ENCODE measurements at regions not wholly inside any gene's neighbourhood (a gene's known extent, or its start where the extent isn't known, plus 50 kb on each side); places are given as distances from the start of the nearest gene placed in this dataset.

- TF ChIP-seq ETS1 (IDR thresholded peaks at IDR 0.05), result no peak
Observed at GRCh38 chr17:5986644-5987043, 83.5 kb upstream of the WSCD1 start (continued).

- no peak overlapping the region for H3K4me2 ChIP-seq
- no peaks in the 10 kb centered on the region for H4K20me1 ChIP-seq (replicated peaks; ENCODE audit: insufficient read depth)
- H3K27me3 Mint-ChIP-seq (ENCODE audit: insufficient read depth, low read depth, poor library complexity), result peaks cover 5% of the 10 kb centered on the region
- H3K27ac Mint-ChIP-seq, result no peak overlapping the region
- DNase-seq (ENCODE audit: low spot score), result no peak
- no peak for ATAC-seq
- H3F3A ChIP-seq (replicated peaks; ENCODE audit: low read depth), result no peaks in the 10 kb centered on the region
- no peaks in the 10 kb centered on the region for H3K36me3 Mint-ChIP-seq (ENCODE audit: low read depth)
- no peaks in the 10 kb centered on the region for H3K4me1 ChIP-seq (ENCODE audit: insufficient read depth)
- no peaks in the 10 kb centered on the region; the same call in 2 of the 3 replicates for H3K9me3 Mint-ChIP-seq
- H3K36me3 ChIP-seq (ENCODE audit: insufficient read depth), result no peaks in the 10 kb centered on the region
- no peak overlapping the region for H3K27ac ChIP-seq (ENCODE audit: low read depth)
- no peak overlapping the region for H2AFZ ChIP-seq
- H3K79me2 ChIP-seq (replicated peaks; ENCODE audit: insufficient read depth), result no peaks in the 10 kb centered on the region
- H3K4me3 Mint-ChIP-seq, result no peak overlapping the region
- H3K4me3 ChIP-seq, result no peak overlapping the region
- no peaks in the 10 kb centered on the region for H3K4me1 Mint-ChIP-seq
- H3K27me3 ChIP-seq (ENCODE audit: insufficient read depth), result no peaks in the 10 kb centered on the region
- H3K9me2 ChIP-seq (ENCODE audit: insufficient read depth), result no peaks in the 10 kb centered on the region
- TF ChIP-seq ETS1 (IDR thresholded peaks at IDR 0.05), result no peak
- TF ChIP-seq ZNF331 (CRISPR knock-in tag; IDR thresholded peaks at IDR 0.05; ENCODE audit: low read depth), result no peak
- no peak for TF ChIP-seq EZH2 (IDR thresholded peaks at IDR 0.05; ENCODE audit: low read depth, unreplicated experiment)
- no peak for TF ChIP-seq REST (IDR thresholded peaks at IDR 0.05; ENCODE audit: unreplicated experiment)
- no peak for TF ChIP-seq POLR2AphosphoS5 (IDR thresholded peaks at IDR 0.05; ENCODE audit: low read depth)
- TF ChIP-seq JUNB (IDR thresholded peaks at IDR 0.05; ENCODE audit: unreplicated experiment), result no peak
- TF ChIP-seq NANOG (IDR thresholded peaks at IDR 0.05; ENCODE audit: borderline replicate concordance), result no peak
- no peak for TF ChIP-seq CTCF (conservative IDR thresholded peaks at IDR 0.05; ENCODE audit: low read depth in 2 of 2)
- TF ChIP-seq ZNF114 (CRISPR knock-in tag; IDR thresholded peaks at IDR 0.05), result no peak
- no peak for TF ChIP-seq CREB1 (CRISPR knock-in tag; IDR thresholded peaks at IDR 0.05; ENCODE audit: low read depth)
- TF ChIP-seq ZNF462 (CRISPR knock-in tag; IDR thresholded peaks at IDR 0.05), result no peak
- no peak for TF ChIP-seq STAT1 (IDR thresholded peaks at IDR 0.05; ENCODE audit: unreplicated experiment)
Observed at GRCh38 chr17:6000426-6000825, 69.8 kb upstream of the WSCD1 start.
